ENCODE measurements at regions not wholly inside any gene's neighbourhood (a gene's known extent, or its start where the extent isn't known, plus 50 kb on each side); places are given as distances from the start of the nearest gene placed in this dataset.

- no peak for TF ChIP-seq REST (IDR thresholded peaks at IDR 0.05; ENCODE audit: insufficient read depth in 1 of 2, low read depth in 2 of 2, low read length in 2 of 2)
- TF ChIP-seq POLR2AphosphoS5 (IDR thresholded peaks at IDR 0.05; ENCODE audit: low read depth, low read length): no peak
Observed at GRCh38 chr5:123819386-123819785, 307.4 kb downstream of the CSNK1G3 start.
